Activated naive CD8-positive, alpha-beta T cell treated with anti-CD3 and anti-CD28 coated beads, Interleukin-2, amount 10 ng/mL, durations not matched to agents 7 days and 5 days (primary cell): ENCODE measurements at regions not wholly inside any gene's neighbourhood (a gene's known extent, or its start where the extent isn't known, plus 50 kb on each side); places are given as distances from the start of the nearest gene placed in this dataset.
"Not testable (repeated sequence)": the region's sequence is repeated elsewhere in the genome, so short reads cannot be mapped to it uniquely, and the experiment has no call there.

Source experiments
- ATAC-seq: fragments of 150-1000 bp; cut with Tn5 transposase; one replicate; pipeline ENCODE4 v1.10.0; 2021; ENCODE audit warnings: low read depth, moderate library complexity
- POLR2A ChIA-PET: fragments of 350-600 bp; sonication (Branson Sonifier 250); formaldehyde crosslinking; loops from one replicate; lab custom pipeline; 2021; ENCODE audit warnings: antibody characterized with exemption; lab: Charles Lee
- DNase-seq: peaks from one replicate; pipeline ENCODE4 v3.0.0; 2021
- H3K27ac Mint-ChIP-seq: one replicate; pipeline ENCODE4 v1.8.0; 2022; ENCODE audit warnings: mild to moderate bottlenecking, mixed read lengths
- H3K27me3 Mint-ChIP-seq: one replicate; pipeline ENCODE4 v1.8.0; 2022; ENCODE audit warnings: mild to moderate bottlenecking, moderate library complexity, mixed read lengths
- H3K36me3 Mint-ChIP-seq: one replicate; pipeline ENCODE4 v1.8.0; 2021; ENCODE audit warnings: mild to moderate bottlenecking, mixed read lengths
- H3K4me1 Mint-ChIP-seq: one replicate; pipeline ENCODE4 v1.8.0; 2021; ENCODE audit warnings: mixed read lengths
- H3K4me3 Mint-ChIP-seq: one replicate; pipeline ENCODE4 v1.8.0; 2022; ENCODE audit warnings: mild to moderate bottlenecking, moderate library complexity, mixed read lengths
- H3K9me3 Mint-ChIP-seq: one replicate; pipeline ENCODE4 v1.8.0; 2021; ENCODE audit warnings: mixed read lengths

DNA sequence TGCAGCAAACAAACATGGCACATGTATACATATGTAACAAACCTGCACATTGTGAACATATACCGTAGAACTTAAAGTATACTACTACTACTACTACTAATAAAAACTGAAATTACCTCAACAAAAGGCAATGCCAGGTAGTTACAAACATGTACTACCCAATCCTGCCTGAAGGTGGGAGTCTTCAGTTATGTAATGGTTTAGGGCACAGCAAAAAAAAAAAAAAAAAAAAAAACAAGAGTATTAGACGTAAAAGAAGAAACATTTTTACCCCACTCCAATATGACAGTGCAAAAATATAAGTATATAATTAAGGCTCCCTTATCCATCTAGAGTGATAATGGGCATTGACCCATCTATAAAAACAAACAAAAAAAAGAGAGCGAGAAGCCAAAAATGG is 296.6 kb downstream of the ZNF37A start:
- H3K36me3 Mint-ChIP-seq, H3K27me3 Mint-ChIP-seq, H3K4me3 Mint-ChIP-seq, H3K4me1 Mint-ChIP-seq, ATAC-seq, H3K9me3 Mint-ChIP-seq, DNase-seq, POLR2A ChIA-PET, H3K27ac Mint-ChIP-seq: not testable (repeated sequence)

DNA sequence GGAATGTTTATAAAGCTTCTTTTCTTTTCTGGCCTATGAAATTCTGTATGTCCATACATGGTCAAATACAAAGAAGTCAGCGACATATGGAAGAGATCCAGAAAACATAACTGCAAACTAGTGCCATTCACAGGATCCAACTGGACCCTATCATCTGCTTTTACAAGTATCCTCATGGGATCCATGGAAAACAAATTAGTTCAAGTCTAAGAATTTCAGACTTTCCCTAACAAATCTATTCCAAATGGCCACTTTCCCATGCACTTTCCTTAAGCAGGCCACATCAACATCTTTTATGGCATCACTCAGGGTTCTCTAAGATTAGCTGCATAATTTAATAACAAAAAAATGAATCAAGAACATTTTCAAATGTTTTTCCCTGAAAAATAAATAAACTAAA is 301.3 kb downstream of the ZNF37A start:
- ATAC-seq, H3K36me3 Mint-ChIP-seq, H3K4me1 Mint-ChIP-seq, POLR2A ChIA-PET, H3K27ac Mint-ChIP-seq, H3K27me3 Mint-ChIP-seq, H3K4me3 Mint-ChIP-seq, H3K9me3 Mint-ChIP-seq, DNase-seq: not testable (repeated sequence)

DNA sequence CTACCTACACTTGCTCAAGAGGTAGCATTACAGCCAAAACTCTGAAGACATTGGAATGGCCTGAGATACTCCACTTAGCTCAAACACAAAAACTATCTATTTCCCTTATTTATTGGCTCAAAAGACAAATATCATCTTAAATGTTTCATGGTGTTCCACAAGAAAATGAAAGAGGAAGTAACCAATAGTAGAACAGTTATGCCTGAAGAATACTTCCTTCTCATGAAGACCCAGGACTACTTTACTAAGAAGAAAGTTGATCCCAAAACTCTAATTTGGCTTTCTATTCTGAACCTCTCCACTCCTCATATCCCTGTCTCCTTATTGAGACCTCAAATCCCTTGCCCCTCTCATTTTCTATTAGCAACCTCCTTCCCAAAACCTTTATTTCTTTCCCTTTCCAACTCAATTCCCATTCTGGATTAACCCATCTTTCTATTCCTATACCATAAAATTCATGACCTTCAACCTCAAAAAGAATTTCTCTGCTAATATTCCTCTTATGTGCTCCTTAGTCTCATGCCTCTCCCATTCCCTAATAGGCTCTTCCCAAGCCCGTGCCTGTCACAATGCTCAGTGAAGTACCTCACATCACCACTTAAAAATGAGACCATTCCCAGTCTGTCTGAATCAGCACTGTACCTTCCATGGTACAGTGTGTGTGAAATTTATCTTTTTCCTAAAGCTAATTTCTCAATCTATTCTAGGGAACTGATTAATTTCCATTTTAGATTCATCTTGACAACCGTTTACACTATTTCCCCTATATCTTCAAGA is 302.2 kb downstream of the ZNF37A start:
- ATAC-seq, H3K9me3 Mint-ChIP-seq, H3K36me3 Mint-ChIP-seq, H3K4me1 Mint-ChIP-seq, POLR2A ChIA-PET, H3K27me3 Mint-ChIP-seq, H3K4me3 Mint-ChIP-seq, H3K27ac Mint-ChIP-seq, DNase-seq: not testable (repeated sequence)

DNA sequence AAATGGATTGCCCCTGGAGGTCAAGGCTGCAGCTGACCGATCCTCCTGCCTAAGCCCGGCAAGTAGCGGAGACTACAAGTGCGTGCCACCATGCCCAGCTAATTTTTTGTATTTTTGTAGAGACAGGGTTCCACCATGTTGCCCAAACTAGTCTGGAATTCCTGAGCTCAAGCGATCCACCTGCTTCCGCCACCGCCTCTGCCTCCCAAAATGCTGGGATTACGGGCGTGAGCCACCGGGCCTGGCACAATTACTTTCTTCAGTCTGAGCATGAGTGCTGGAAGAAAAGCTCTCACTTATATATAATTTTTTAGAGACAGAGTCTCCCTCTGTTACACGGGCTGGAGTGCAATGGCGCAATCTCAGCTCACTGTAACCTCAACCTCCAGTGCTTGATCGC is 307.4 kb downstream of the ZNF37A start:
- not testable (repeated sequence) for H3K27me3 Mint-ChIP-seq, H3K9me3 Mint-ChIP-seq, DNase-seq, H3K4me1 Mint-ChIP-seq, H3K36me3 Mint-ChIP-seq, ATAC-seq
- POLR2A ChIA-PET = interaction anchor here (0.5 to 2.3 kb wide), 2 partner anchors 426 to 545 kb away, joined by 4 to 20 read pairs; partner anchors contain the start of gene ZNF25
- peak overlapping the region; percentile 92 for H3K4me3 Mint-ChIP-seq
- H3K27ac Mint-ChIP-seq = peak overlapping the region; percentile 97

DNA sequence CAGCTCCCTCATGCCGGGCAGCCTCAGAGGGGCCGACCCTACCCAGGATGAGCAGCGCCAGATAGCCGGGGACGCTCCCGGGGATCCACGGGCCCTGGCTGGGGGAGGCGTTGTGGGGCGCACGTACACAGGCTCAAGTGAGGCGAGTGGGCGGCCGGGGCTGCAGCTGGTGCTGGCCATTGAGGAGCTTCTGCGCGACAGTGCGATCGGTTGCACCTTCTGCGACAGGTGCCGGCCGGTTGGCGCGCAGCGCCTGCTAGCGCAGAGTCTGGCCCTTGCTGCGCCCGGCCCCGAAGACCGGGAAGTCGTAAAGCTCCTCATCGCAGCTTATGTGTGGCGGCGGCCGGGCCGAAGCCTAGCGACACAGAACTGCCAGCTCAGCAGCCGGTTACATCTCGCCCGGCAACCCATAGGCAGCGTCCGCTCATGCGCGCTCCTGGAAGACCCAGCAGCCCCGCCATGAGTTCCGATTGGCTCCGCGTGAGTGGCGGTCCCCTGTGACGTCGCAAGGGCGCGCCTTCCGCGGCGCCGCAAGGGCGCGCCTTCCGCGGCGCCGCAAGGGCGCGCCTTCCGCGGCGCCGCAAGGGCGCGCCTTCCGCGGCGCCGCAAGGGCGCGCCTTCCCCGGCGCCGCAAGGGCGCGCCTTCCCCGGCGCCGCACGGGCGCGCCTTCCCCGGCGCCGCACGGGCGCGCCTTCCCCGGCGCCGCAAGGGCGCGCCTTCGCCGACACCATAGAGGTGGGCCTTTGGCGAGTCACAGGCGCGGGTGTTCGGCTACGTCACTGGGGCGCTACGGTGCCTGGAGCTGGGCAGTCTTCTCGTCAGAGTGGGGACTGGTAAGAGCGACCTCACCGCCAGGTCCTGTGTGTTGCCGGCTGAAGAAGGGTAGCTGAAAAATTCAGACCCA is 308.6 kb downstream of the ZNF37A start:
- H3K4me3 Mint-ChIP-seq = peak overlapping the region; percentile 92
- ATAC-seq = peak; percentile 99
- H3K36me3 Mint-ChIP-seq, H3K4me1 Mint-ChIP-seq, H3K27me3 Mint-ChIP-seq, H3K9me3 Mint-ChIP-seq: not testable (repeated sequence)
- H3K27ac Mint-ChIP-seq = peak overlapping the region; percentile 98
- DNase-seq = peak; percentile 91
- POLR2A ChIA-PET = interaction anchor here (1.0 to 2.3 kb wide), 2 partner anchors 310 to 427 kb away, joined by 7 to 20 read pairs; partner anchors contain the start of gene ZNF25

DNA sequence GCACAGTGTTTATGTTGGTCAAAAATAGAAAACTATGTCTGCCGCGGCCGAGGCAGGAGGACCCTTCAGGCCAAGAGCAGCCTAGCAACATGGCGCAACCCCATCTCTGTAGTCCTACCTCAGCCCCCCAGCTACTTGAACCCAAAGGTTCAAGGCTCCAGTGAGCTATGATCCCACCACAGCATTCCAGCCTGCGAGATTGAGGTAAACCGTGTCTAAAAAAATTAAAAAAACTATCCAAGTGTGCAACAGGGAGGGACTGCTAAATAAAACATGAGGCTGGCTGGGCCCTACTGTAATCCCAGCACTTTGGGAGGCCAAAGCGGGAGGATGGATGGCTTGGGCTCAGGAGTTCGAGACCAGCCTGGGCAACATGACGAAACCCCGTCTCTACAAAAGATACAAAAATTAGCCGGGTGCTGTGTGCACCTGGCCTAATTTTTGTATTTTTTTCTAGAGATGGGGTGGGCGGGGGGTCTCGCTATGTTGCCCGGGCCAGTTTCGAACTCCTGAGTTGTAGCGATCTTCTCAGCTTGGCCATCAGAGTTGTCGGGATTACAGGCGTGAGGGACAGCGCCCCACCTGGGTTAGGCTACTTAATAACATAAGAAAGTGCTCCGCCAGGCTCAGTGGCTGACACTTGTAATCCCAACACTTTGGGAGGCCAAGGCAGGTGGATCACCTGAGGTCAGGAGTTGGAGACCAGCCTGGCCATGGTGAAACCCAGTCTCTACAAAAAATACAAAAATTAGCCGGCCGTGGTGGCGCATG is 309.4 kb downstream of the ZNF37A start:
- POLR2A ChIA-PET = interaction anchor here (1.0 to 2.3 kb wide), 2 partner anchors 311 to 428 kb away, joined by 7 to 20 read pairs; partner anchors contain the start of gene ZNF25
- H3K4me1 Mint-ChIP-seq, H3K9me3 Mint-ChIP-seq, ATAC-seq, H3K36me3 Mint-ChIP-seq, DNase-seq, H3K27me3 Mint-ChIP-seq: not testable (repeated sequence)
- Mint-ChIP-seq H3K4me3 (peak overlapping the region; percentile 90), H3K27ac (peak overlapping the region; percentile 98)

DNA sequence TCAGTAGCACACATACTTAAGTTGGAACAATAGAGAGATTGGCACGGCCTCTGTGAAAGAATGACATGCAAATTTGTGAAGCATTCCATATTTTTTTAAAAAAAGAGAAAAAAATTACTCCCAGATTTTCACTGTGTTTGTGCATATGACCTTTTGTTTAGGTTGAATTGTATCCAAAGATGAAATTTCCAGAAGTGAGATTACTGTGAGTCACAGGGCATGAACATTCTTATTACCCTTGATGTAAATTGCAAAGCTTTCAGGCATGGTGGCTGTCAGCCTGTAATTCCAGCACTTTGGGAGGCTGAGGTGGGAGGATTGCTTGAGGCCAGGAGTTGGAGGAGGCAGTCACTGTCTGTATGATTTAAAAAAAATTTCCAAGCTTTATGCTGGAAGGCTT is 329.5 kb downstream of the ZNF37A start:
- H3K27me3 Mint-ChIP-seq, ATAC-seq, DNase-seq, H3K4me3 Mint-ChIP-seq, H3K4me1 Mint-ChIP-seq, H3K9me3 Mint-ChIP-seq, POLR2A ChIA-PET, H3K27ac Mint-ChIP-seq: not testable (repeated sequence)
- H3K36me3 Mint-ChIP-seq = peaks cover 15% of the 10 kb centered on the region

DNA sequence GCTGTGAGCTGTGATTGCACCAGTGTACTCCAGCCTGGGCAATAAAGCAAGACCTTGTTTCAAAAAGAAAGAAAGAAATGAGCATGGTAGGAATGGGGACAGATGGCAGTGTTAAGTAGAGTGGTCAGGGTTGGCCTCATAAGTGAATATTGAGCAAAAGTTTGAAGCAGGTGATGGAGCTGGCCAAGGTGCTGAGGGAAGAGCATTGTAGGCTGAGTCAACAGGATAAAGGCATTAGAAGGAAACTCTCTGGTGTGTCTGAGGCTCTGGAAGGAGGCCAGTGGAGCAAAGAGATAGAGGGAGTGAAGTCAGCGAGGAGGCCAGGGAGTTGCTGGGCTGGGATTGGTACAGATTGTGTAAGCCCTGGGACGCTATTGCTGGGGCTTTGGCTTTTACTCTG is 336.1 kb downstream of the ZNF37A start:
- H3K27me3 Mint-ChIP-seq, H3K4me1 Mint-ChIP-seq, H3K9me3 Mint-ChIP-seq, H3K27ac Mint-ChIP-seq, ATAC-seq, POLR2A ChIA-PET, H3K4me3 Mint-ChIP-seq, DNase-seq: not testable (repeated sequence)
- H3K36me3 Mint-ChIP-seq = peaks cover 20% of the 10 kb centered on the region

DNA sequence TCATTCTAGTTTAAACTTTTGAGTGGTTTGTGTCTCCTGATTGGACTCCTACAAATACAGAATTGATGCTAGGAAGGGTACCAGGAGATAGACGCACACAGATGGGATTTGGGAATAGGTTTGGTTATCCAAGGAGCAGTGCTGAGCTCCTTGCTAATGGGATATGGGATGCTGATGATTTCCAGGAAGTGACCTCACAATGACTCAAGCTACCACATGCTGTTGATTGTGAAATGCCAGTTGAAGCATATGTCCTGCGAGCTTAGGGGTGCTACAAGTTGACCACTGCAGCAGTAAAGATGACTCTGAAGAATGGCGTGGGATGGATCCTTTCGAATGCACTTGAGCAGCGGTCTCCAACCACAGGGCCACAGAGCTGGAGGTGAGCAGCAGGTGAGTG is 343.2 kb downstream of the ZNF37A start:
- POLR2A ChIA-PET, ATAC-seq, H3K9me3 Mint-ChIP-seq, H3K27me3 Mint-ChIP-seq, H3K4me3 Mint-ChIP-seq, H3K4me1 Mint-ChIP-seq, DNase-seq, H3K27ac Mint-ChIP-seq: not testable (repeated sequence)
- peaks cover 18% of the 10 kb centered on the region for H3K36me3 Mint-ChIP-seq

DNA sequence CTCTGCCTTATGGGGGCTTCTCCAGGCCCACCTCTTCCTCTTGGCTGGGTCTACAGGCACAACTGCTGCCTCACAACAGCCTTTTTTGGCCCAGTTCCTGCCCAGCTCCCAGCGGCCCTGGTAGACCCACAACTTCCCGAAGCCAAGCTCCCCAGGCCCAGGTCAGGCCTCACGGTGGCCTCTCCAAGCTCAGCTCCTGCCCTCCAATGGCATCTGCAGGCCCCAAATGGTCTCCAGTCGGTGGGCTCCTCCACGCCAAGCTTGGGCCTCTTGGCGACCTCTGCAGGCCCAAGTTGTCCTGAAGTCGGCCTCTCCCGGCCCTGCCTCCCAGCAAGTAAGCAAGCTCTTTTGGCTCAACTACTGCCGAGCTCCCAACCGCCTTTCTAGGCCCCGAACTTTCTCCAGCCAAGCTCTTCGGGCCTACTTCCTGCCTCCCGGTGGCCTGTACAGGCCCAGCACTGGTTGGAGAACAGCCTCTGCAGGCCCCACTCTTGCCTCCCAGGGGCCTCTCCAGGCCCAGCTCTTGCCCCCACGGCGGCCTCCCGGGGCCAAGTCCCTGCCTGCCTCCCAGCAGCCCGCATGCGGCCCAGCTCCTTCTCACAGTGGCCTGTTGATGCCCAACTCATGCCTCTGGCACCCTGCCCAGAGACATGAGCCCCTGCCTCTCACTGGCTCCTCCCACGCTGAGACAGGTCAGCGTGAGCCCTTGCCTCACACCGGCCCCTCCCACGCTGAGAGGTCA is 354.6 kb downstream of the ZNF37A start:
- DNase-seq, H3K4me3 Mint-ChIP-seq, H3K27me3 Mint-ChIP-seq, H3K4me1 Mint-ChIP-seq, POLR2A ChIA-PET, ATAC-seq, H3K9me3 Mint-ChIP-seq: not testable (repeated sequence)
- H3K36me3 Mint-ChIP-seq = peaks cover 14% of the 10 kb centered on the region
- H3K27ac Mint-ChIP-seq = peak overlapping the region; percentile 67

DNA sequence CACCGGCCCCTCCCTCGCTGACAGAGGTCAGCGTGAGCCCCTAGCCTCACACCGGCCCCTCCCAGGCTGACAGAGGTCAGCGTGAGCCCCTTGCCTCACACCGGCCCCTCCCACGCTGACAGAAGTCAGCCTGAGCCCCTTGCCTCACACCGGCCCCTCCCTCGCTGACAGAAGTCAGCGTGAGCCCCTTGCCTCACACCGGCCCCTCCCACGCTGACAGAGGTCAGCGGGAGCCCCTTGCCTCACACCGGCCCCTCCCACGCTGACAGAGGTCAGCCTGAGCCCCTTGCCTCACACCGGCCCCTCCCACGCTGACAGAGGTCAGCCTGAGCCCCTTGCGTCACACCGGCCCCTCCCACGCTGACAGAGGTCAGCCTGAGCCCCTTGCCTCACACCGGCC is 355.5 kb downstream of the ZNF37A start:
- POLR2A ChIA-PET, ATAC-seq, H3K9me3 Mint-ChIP-seq: not testable (repeated sequence)

DNA sequence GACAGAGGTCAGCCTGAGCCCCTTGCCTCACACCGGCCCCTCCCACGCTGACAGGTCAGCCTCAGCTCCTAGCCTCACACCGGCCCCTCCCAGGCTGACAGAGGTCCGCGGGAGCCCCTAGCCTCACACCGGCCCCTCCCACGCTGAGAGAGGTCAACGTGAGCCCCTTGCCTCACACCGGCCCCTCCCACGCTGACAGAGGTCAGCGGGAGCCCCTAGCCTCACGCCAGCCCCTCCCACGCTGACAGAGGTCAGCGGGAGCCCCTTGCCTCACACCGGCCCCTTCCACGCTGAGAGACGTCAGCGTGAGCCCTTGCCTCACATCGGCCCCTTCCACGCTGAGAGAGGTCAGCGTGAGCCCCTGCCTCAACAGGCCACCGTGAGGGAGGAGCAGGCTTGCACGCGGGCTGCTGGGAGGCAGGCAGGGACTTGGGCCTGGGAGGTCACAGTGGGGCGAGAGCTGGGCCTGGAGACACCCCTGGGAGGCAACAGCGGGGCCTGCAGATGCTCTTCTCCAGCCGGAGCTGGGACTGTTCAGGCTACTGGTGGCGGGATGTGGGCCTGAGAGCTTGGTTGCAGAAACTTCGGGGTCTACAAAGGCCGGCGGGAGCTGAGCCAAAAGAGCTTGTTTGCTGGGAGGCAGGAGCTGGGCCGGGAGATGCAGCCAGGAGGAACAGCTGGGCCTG is 356.4 kb downstream of the ZNF37A start:
- H3K27ac Mint-ChIP-seq, ATAC-seq, H3K4me1 Mint-ChIP-seq, DNase-seq, H3K9me3 Mint-ChIP-seq, H3K4me3 Mint-ChIP-seq, POLR2A ChIA-PET, H3K27me3 Mint-ChIP-seq: not testable (repeated sequence)
- peaks cover 14% of the 10 kb centered on the region for H3K36me3 Mint-ChIP-seq

More for the DNA sequence above, 355.5 kb downstream of the ZNF37A start:
- not testable (repeated sequence) for H3K27ac Mint-ChIP-seq, H3K27me3 Mint-ChIP-seq, H3K4me1 Mint-ChIP-seq, DNase-seq, H3K4me3 Mint-ChIP-seq
- peaks cover 14% of the 10 kb centered on the region for H3K36me3 Mint-ChIP-seq
